CMK (cell line): ENCODE measurements at regions not wholly inside any gene's neighbourhood (a gene's known extent, or its start where the extent isn't known, plus 50 kb on each side); places are given as distances from the start of the nearest gene placed in this dataset.
"Not testable (repeated sequence)": the region's sequence is repeated elsewhere in the genome, so short reads cannot be mapped to it uniquely, and the experiment has no call there.

ENCODE experiments used
- DNase-seq: peaks from one replicate; pipeline ENCODE4 v3.0.0-alpha.2; 2010; ENCODE audit warnings: low read depth

DNA sequence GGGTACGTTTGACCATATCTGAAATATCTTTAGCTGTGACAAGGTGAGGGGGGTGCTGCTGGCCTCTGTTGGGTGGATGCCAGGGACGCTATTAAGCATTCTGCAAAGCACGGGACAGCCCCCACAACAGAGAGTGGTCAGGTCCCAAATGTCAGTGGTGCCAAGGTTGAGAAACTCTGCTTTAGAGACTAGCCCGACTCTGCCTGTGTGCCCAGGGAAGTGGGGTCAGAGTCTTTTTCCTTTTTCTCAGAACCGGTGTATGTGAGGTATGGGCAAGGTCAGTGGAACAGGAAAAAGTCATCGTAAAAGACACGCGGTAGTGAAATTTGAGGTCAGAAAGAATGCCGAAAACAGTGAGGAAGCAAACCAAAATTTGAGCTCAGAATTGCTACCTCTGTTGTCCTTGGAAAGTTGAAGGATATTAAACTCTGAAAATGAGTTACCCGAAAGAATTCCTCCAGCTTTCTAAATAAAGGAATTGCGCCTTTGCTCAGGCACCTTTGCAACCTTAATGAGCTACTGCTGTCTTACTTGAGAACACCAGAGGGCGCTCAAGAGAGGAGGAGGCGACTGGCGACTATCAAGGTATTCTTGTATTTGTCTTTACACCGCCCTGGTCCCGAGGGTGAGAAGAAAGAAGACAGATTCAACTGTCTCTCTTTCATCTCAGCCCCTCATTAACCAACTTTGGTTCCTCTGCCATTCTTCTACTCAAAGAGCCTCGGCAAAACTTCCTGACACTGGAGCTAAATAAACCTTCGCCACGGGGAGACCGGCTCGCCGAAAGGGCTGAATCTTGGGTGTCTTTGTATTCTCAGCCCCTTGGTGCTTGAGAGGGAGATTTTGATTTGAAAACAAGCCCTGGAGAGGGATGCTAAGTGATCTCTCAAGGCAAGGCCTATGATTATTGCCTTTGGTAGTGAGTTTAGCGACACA lies 85.4 kb upstream of the OLIG2 start:
- no peak for DNase-seq

GRCh38 chr21:32941263-32941662 lies 84.5 kb upstream of the OLIG2 start:
- no peak for DNase-seq

- no peak for DNase-seq
Measured at GRCh38 chr21:32946654-32947053, 79.1 kb upstream of the OLIG2 start.

DNA sequence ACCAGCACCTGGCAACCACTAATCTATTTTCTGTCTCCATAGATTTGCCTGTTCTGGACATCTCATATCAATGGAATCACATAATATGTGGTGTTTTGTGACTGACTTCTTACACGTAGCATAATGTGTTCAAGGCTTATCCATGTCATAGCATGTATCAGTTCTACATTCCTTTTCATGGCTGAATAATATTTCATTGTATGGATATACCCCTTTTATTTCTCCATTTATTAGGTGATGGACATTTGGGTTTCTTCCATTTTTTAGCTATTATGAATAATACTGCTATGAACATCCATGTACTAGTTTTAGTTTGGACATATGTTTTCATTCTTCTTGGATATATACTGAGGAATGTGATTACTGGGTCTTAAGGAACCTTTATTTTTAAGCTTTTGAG lies 78.0 kb upstream of the OLIG2 start:
- DNase-seq, result no peak

GRCh38 chr21:32949701-32950100 lies 76.0 kb upstream of the OLIG2 start:
- DNase-seq, result peak; percentile 26

- DNase-seq, result no peak
Measured at GRCh38 chr21:32951041-32951440, 74.7 kb upstream of the OLIG2 start.

DNA sequence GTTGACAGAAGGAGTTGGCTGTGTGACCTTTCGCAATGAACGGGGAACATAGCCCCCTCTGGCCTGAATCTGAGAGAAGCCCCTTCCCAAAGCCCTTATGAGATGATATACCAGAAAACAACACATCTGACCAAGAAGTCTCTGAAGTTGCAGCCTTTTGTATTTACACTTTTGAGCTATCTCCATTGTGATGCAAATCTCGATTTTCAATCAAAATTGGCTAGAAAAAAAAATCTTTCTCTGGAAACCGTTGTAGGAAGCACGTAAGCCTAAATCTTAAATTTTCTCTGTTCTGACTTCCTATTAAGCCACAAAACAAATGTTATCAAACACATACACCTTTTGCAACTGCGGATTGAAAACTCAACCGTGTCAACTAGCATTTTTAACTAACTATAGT lies 71.4 kb upstream of the OLIG2 start:
- no peak for DNase-seq

GRCh38 chr21:32955311-32956060 lies 70.2 kb upstream of the OLIG2 start:
- no peak for DNase-seq

DNA sequence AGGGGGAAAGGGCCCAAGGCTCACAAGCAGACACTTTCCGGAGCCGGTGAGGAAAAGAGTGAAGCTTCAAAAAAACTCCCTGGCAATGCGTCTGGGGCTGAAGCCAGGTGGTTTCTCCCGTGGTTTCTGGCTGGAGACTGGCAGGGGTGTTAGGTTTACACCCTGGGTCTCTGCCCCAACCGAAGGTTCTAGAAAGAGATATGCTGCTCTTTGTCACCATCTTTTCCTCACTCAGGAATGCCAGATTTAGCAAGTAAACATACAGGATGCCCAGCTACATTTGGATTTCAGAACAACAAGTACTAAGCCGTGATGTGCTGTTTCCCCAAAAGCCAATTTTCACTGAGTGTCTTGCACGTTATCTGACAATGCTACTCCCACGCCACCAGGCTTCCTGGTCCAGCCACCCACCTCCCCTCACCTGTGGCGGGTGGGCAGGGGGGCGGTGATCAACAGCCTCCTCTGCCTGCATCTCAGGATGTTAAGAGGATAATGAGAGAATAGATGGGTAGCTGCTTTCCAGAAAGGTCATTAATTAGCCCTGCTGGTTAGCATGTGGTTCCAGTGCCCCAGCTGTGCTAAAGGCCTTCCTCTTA lies 69.6 kb upstream of the OLIG2 start:
- no peak for DNase-seq

GRCh38 chr21:32957545-32957944 lies 68.2 kb upstream of the OLIG2 start:
- DNase-seq, result no peak

GRCh38 chr21:32958288-32959002 lies 67.3 kb upstream of the OLIG2 start:
- no peak for DNase-seq

GRCh38 chr21:32962268-32962667 lies 63.5 kb upstream of the OLIG2 start:
- DNase-seq, result no peak

DNA sequence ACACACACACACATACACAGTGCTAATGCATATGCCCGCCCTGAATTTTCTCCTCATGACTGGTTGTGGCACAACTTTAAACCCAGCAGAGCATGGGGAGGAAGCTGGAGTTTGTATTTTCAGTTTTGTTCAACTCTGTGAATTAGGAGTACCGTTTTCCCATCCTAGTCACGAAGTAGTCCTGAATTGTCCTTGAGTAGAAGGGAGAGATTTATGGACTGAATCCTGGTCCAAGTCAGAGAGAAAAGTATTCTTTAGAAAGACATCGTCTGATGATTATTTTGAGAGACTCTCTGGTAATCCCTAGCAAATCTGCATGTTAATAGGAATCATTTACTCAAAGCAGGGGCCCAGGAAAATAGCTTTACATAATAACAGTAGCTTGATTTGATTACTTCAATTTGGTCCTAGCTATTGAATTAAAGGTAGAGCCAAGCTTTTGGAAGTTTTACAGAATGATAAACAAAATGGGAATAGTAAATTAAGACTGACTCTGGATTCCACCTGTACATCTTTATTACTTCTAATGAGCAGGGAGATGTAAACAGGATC lies 60.5 kb upstream of the OLIG2 start:
- DNase-seq, result no peak

DNA sequence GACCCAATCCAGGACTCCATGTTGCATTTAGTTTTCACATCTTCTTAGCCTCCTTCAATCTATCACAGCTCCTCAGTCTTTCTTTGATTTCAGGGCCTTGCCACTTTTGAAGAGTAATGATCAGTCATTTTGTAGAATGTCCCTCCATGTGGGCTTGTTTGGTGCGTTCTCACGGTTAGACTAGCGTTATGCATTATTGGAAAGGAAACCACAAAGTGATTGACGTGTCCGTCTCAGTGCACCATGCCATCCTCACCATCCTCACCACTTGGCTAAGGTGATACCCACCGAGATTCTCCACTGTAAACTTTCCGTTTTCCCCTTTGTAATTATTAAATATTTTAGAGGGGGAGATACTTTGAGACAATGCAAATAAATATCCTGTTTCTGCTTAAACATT lies 59.6 kb upstream of the OLIG2 start:
- DNase-seq, result no peak

DNA sequence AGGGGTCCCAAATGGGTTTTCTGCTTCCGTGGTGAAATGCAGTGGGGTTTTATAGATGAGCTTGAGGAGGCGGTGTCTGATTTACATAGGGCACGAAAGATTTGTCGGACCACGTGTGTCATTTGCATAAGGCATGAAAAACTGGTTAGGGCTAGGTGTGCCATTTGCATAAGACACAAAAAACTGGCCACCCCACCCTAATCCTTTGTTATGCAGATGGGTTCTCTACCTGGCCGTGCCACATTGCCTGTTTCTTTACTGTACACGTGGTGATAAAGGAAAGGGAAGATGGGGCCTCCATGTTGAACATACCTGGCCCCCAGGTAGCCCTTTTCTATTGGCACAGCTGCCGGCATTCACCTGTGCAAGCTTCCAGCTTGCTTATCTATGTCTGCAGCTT lies 57.6 kb upstream of the OLIG2 start:
- DNase-seq, result not testable (repeated sequence)

- DNase-seq, result no peak
Measured at GRCh38 chr21:32974653-32975052, 51.1 kb upstream of the OLIG2 start.

DNA sequence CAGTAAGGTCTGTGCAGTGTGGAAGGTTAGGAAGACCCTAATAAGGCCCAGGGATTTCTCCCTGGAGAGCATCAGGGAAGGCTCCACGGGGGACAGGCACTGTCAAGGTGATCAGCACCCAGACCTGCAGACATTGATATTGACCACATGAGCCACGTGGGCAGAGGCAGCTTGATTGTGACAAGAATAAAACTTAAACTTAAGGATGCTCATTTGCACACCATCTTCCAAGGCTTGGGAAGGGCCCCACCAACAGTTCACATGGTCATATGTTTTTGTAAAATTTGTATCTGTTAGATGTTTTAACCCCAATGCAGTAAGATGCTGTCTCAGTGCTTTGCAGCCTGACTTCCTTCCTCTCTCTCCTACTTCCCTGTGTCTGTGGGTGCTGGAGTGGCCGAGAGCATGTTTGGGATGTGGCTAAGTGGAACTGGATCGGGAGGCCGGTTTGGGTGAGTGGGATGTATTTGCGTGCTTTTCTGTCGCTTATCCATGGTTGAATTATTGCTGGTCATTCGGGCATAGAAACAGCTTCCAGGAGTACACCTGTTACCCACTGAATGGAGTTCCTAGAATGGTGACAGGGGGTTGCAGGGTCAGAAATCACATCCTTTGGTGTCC lies 49.8 kb upstream of the OLIG2 start:
- no peak for DNase-seq
